SK-N-SH (cell line): ENCODE measurements at regions not wholly inside any gene's neighbourhood (a gene's known extent, or its start where the extent isn't known, plus 50 kb on each side); places are given as distances from the start of the nearest gene placed in this dataset.

ENCODE experiments used
- JUND ChIP-seq: IDR thresholded peaks from 2 replicates; pipeline ENCODE4 v1.4.0; 2012
- TF ChIP-seq, protein P1 (sequence below): fragments of 200-600 bp; sonication (generic); IDR thresholded peaks from 2 replicates; pipeline ENCODE4 v1.6.1; 2017; ENCODE audit warnings: antibody characterized with exemption, mild to moderate bottlenecking, moderate library complexity

GRCh38 chr2:106649306-106649705 is 162.1 kb downstream of the CD8B2 start:
- no peak for TF ChIP-seq JUND
- TF ChIP-seq, protein P1, sequence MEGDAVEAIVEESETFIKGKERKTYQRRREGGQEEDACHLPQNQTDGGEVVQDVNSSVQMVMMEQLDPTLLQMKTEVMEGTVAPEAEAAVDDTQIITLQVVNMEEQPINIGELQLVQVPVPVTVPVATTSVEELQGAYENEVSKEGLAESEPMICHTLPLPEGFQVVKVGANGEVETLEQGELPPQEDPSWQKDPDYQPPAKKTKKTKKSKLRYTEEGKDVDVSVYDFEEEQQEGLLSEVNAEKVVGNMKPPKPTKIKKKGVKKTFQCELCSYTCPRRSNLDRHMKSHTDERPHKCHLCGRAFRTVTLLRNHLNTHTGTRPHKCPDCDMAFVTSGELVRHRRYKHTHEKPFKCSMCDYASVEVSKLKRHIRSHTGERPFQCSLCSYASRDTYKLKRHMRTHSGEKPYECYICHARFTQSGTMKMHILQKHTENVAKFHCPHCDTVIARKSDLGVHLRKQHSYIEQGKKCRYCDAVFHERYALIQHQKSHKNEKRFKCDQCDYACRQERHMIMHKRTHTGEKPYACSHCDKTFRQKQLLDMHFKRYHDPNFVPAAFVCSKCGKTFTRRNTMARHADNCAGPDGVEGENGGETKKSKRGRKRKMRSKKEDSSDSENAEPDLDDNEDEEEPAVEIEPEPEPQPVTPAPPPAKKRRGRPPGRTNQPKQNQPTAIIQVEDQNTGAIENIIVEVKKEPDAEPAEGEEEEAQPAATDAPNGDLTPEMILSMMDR, result no peak
